LoVo (cell line): ENCODE measurements at regions not wholly inside any gene's neighbourhood (a gene's known extent, or its start where the extent isn't known, plus 50 kb on each side); places are given as distances from the start of the nearest gene placed in this dataset.
A peak's percentile ranks its signal among the peaks of the same experiment; 100 is the strongest.

Experiments
- DNase-seq: peaks from one replicate; pipeline ENCODE4 v3.0.0-alpha.2; 2016; ENCODE audit warnings: low spot score

GRCh38 chr2:223701761-223702160 lies 99.6 kb upstream of the SCG2 start:
- no peak for DNase-seq

GRCh38 chr2:223700221-223700620 lies 98.1 kb upstream of the SCG2 start:
- DNase-seq = no peak

DNA sequence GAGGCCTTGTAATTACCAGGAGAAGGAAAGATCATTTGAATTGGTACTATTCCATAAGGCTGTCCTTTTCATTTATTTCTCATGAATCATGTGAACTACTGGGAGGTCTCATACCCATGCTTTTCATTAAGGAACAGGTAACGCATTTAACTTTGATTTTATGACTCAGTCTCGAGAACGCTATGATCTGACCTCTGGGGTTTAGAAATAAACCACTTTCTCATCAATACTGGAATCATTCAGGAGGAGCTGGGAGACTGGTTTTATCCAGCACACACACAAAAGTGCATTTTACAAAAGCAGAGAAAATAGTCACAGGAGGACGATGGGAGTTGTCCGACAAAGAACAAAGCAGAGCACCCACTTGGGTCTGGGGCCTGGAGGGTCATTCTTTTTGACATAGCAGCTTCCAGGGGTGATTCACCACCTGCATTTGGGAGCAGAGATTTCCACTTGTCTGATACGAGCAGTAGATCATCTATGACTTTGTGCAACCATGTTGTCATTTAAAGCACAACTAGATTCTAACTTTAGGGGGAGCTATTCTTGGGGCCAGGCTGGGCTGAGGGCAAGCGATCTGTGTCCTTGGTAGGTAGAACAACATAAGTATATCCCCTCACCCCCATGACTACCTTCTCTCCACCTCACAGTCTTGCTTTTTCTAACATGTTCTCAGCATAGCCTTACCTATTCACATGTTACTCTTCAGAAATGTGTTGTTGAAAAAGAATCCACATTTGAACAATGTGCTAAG lies 95.9 kb upstream of the SCG2 start:
- DNase-seq = no peak

GRCh38 chr2:223697316-223697891 lies 95.2 kb upstream of the SCG2 start:
- no peak for DNase-seq

DNA sequence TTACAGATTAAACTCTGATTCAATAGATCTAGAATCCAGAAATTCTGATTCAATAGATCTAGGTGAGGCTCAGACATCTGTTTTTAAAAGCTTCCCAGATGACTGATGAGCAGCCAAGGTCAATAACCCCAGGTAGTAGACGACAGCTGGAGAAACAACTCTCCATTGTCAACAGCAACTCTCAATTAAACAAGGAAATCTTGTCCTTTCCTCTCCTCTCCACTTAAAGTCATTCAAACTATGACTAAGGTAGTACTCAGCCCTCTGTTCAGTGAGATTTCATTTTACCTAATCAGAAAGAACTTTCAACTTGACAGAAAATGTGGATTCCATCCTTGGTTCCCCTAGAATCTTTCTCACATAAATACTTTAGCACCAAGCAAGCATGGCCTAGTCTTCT lies 94.6 kb upstream of the SCG2 start:
- peak; percentile 36 for DNase-seq

DNA sequence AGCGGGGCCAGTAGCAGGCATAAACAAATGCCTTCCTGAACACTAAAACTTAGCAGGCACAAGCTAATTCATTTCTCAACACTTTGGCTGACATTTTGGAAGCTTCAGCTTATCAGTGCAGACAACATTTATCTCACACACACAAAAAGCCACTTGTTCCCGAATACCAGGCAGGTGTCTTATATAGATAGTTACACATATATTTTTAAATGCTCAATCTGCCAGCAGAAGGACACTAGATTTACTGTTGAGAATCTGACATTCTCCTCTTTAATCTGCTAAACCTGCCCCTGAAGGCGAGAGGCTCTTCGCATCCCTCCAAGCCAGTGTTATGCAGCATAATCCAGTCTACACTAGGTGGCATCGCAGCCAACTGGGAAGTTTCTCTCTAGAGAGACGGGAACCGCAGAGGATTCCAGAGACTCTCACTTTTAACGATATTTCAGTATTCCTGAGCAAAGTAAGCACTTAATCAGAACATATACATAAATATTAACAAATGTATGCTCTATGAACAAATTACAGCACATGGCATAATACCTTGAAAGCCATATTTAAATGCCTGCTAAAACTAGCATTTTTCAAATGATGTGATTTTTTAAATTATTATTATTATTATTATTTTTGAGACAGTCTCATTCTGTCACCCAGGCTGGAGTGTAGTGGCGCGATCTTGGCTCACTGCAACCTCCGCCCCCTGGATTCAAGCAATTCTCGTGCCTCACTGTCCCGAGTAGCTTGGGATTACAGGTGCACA lies 90.2 kb upstream of the SCG2 start:
- peak; percentile 62 for DNase-seq

DNA sequence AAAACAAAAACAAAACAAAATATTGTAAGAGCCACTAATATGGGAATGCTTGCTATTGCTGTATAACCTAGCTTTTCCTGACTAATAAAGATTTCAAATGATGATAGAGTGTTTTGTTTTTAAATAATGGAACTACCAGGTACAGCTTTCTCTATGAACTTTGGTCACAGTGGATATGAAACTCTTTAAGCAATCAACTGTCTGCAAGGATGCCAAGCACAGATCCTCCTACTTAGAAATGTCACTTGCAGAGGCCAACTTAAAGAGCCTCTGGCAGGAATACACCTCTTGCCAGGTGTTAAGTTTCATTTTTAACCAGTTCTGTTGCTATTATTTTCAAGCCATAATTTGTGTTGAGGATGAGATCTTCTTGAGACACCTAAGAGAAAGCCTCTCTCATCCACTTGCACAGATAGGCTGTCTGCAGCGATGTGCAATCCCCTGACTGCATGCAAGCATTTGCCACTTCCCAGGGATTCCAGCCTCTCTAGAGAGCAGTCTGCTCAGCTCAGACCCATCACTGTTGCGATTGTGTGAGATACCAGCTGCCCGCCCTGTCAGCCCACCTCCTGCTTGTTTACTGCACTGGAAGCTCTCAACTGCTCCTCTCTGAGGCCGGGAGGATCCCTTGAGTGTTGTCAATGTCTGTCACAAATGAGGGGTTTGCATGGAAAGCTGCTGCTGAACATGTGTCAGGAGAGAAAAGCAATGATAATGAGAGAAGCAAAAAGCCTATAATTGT lies 86.1 kb upstream of the SCG2 start:
- DNase-seq = no peak

DNA sequence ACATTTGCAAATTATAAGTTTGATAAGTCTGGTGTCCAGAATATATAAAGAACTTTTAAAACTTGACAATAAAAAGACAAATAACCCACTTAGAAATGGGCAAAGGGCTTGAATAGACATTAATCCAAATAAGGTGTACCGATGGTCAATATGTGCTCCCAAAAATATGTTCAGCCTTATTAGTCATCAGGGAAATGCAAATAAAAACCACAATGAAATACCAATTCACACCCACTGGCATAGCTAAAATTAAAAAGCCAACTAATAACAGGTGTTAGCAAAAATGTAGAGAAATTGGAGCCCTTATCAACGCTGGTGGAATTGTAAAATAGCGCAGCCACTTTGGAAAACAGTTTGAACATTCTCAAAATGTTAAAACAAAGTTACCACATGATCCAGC lies 79.0 kb upstream of the SCG2 start:
- DNase-seq = no peak

DNA sequence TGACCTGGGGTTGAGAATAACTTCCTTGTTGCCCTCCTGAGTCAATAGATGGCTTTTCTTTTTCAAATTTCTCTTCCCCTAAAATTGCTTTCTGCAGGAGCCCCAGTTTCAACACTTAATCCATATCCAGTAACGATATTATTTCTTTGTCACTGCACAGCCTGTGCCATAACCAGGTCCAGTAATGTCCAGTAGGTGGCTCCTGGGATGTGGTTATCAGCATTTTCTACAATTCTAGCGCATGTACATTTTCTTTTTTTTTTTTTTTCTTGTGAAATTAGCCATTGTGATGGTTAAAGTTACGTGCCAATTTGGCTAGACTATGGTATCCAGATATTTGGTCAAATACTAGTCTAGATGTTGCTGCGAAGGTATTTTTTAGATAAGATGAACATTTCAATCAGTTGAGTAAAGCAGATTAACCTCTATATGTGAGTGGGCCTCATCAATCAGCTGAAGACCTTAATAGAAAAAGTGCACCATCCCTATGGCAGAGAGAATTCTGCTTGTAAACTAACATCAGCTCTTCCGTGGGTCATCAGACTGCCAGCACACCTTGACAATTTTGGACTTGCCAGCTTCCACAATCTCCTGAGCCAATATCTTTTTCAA lies 72.9 kb upstream of the SCG2 start:
- no peak for DNase-seq

DNA sequence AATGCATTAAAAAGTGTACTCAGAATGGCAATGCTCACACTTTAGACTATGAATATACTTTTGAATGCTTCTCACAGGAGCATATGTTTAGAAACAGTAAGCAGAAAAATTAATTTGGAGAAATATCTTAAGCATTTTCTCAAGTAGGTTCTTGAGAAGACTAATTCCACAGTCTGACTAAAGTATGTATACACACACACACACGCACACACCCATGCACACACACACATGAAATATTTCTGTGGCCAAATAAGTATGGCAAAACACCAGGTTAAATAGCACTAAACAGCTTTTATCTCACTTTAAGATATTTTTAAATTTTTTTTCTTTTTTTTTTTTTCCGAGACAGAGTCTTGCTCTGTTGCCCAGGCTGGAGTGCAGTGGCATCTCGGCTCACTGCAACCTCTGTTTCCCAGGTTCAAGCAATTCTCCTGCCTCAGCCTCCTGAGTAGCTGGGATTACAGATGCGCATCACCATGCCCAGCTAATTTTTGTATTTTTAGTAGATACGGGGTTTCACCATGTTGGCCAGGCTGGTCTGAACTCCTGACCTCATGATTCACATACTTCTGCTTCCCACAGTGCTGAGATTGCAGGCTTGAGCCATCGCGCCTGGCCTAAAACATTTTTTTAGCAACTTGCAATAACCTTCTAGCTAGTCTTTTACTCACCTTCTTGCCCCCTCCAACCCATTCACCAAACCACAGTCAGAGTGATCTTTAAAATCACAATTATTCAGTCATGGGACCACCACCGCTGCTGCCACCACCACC lies 67.5 kb upstream of the SCG2 start:
- DNase-seq = no peak

- no peak for DNase-seq
These were observed 66.3 kb upstream of the SCG2 start for GRCh38 chr2:223668302-223668998.

DNA sequence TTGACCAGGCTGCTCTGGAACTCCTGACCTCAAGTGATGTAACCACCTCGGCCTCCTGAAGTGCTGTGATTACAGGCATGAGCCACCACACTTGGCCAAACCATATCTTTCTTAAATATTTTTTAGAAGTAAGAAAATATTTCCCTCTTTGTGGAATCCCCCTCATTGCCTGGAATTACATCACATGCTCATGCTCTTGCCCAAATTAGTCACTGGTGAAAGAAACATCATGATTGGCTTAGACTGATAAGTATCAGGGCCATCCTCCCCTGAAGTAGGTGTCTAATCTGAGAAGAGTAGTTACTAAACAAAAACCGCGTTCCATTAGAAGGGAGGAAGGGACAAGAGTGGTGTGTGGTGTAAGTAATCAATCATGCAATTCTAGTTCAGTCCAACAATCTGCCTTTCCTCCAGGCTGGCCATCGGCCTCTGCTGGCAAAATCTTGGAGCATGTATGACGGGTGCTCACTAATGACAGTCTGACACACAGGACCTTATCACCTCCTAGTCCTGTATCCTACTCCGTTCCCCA lies 52.3 kb upstream of the SCG2 start:
- DNase-seq = no peak

GRCh38 chr2:223652902-223653301 lies 50.7 kb upstream of the SCG2 start:
- DNase-seq = no peak

GRCh38 chr2:223652122-223652521 lies 50.0 kb upstream of the SCG2 start:
- DNase-seq = no peak
